Testis (tissue), 2 donors: ENCODE measurements at regions not wholly inside any gene's neighbourhood (a gene's known extent, or its start where the extent isn't known, plus 50 kb on each side); places are given as distances from the start of the nearest gene placed in this dataset.
"Not testable (repeated sequence)": the region's sequence is repeated elsewhere in the genome, so short reads cannot be mapped to it uniquely, and the experiment has no call there.

Experiments
- POLR2A ChIP-seq: fragments of 450-650 bp; IDR thresholded peaks from one replicate; pipeline ENCODE4 v1.6.1; 2017; ENCODE audit warnings: antibody characterized with exemption, mild to moderate bottlenecking, moderate library complexity
- TF ChIP-seq, protein P1 (sequence below), 3 experiments: fragments of 450-650 bp in 2 of 3; fragments of 200-600 bp in 1 of 3; sonication (generic) in 1 of 3; IDR thresholded peaks; one replicate each; pipeline ENCODE4 v1.5.1; 2016 to 2019; ENCODE audit warnings: antibody characterized with exemption in 3 of 3, mild to moderate bottlenecking in 2 of 3, moderate library complexity in 1 of 3

DNA sequence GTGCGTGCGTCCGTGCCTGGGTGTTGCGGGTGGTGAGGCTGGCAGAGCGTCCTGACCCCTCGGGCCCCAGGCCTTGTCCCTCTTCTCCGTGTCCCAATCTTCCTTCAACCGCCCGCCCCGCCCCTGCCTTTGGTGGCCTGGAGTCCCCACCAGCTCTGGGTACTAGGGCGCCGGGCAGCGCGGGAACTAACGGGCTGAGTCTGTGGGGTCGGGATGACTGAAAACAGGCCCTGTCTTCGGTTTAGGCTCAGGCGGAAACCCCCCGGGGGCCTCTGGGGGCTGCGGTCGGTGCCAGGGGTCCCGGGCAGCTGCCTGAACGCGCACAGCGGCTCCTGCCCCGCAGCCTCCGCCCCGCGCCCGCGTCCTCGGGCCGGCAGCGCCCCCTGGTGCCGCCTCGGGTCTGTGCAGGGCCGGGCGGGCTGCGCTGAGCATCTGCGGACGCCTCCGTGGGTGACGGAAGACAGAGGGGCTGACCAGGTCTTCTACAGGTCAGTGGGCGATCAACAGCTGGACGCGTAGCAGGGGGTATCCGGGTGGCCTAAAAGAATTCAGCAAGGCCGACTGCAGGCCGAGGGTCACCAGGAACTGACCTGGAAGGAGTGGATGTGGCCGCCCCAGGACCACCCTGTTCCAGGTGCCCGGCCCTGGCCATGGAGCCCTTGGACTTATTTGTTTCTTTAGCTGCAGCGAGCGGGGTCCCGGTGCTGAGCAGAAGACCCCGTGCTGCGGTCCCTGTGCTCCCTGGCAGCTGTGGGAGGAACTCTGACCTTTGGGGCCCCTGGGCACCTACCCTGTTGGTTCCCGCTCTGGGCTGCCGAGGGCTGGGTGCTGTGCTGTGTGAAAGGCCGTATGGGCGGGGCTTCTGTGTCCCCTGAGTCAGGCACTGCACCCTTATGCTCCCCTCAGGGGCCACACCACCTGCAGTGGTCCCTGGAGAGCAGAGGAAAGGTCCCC lies 130.2 kb upstream of the LPCAT1 start:
- TF ChIP-seq, protein P1, sequence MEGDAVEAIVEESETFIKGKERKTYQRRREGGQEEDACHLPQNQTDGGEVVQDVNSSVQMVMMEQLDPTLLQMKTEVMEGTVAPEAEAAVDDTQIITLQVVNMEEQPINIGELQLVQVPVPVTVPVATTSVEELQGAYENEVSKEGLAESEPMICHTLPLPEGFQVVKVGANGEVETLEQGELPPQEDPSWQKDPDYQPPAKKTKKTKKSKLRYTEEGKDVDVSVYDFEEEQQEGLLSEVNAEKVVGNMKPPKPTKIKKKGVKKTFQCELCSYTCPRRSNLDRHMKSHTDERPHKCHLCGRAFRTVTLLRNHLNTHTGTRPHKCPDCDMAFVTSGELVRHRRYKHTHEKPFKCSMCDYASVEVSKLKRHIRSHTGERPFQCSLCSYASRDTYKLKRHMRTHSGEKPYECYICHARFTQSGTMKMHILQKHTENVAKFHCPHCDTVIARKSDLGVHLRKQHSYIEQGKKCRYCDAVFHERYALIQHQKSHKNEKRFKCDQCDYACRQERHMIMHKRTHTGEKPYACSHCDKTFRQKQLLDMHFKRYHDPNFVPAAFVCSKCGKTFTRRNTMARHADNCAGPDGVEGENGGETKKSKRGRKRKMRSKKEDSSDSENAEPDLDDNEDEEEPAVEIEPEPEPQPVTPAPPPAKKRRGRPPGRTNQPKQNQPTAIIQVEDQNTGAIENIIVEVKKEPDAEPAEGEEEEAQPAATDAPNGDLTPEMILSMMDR (IDR thresholded peaks at IDR 0.05), result peak; percentile 10 to 68 (median 60)
- TF ChIP-seq POLR2A, result not testable (repeated sequence)
